Uterus (tissue), 3 donors: ENCODE measurements at regions not wholly inside any gene's neighbourhood (a gene's known extent, or its start where the extent isn't known, plus 50 kb on each side); places are given as distances from the start of the nearest gene placed in this dataset.

ENCODE experiments used
- DNase-seq, 2 donors: peaks; one replicate each; pipeline ENCODE4 v3.0.0-alpha.2; 2019 to 2020
- H3K27ac ChIP-seq, 2 donors: fragments of 200-600 bp; sonication (generic); 1 replicate in 1 of 2; 2 replicates in 1 of 2; pipeline ENCODE4 v1.5.1; 2016 to 2018
- H3K27me3 ChIP-seq, 2 donors: fragments of 200-600 bp; sonication (generic); one replicate each; pipeline ENCODE4 v1.5.1; 2018 to 2019; ENCODE audit warnings: control low read depth in 1 of 2
- H3K36me3 ChIP-seq, 2 donors: fragments of 200-600 bp; sonication (generic); one replicate each; pipeline ENCODE4 v1.5.1; 2019; ENCODE audit warnings: control low read depth in 1 of 2
- H3K4me1 ChIP-seq, 2 donors: fragments of 200-600 bp; sonication (generic); one replicate each; pipeline ENCODE4 v1.5.1; 2018 to 2019; ENCODE audit warnings: control low read depth in 1 of 2
- H3K4me3 ChIP-seq, 2 donors: fragments of 200-600 bp; sonication (generic); 1 replicate in 1 of 2; 2 replicates in 1 of 2; pipeline ENCODE4 v1.5.1; 2018 to 2019; ENCODE audit warnings: mild to moderate bottlenecking in 1 of 2
- H3K9me3 ChIP-seq, 2 donors: fragments of 200-600 bp; sonication (generic); one replicate each; pipeline ENCODE4 v1.5.1; 2019; ENCODE audit warnings: control low read depth in 1 of 2
- CTCF ChIP-seq, 4 experiments: fragments of 200-600 bp in 2 of 4; fragments of 450-650 bp in 2 of 4; sonication (generic) in 2 of 4; IDR thresholded peaks; one replicate each; pipeline ENCODE4 v1.5.1; 2016 to 2019; ENCODE audit warnings: antibody characterized with exemption in 4 of 4, mild to moderate bottlenecking in 2 of 4, moderate library complexity in 1 of 4
- POLR2A ChIP-seq, 2 donors: fragments of 450-650 bp; IDR thresholded peaks; one replicate each; pipeline ENCODE4 v1.6.1; 2016; ENCODE audit warnings: antibody characterized with exemption in 2 of 2, mild to moderate bottlenecking in 1 of 2, moderate library complexity in 1 of 2
- intact Hi-C: fragments of 100-400 bp; cut with DNase I; formaldehyde crosslinking; loops from one replicate; pipeline ENCODE4 v1.15.1; 2023; ENCODE audit warnings: low total_unique reads
- donor health status: DM: yes; HTN: yes; CAD: no.

GRCh38 chr9:80410106-80410505 lies 838.3 kb downstream of the TLE4 start:
- intact Hi-C loops, result no loop called here
- Histone ChIP-seq H3K36me3 (no peaks in the 10 kb centered on the region), H3K4me1 (no peaks in the 10 kb centered on the region), H3K9me3 (no peaks in the 10 kb centered on the region), H3K27ac (no peak overlapping the region), H3K4me3 (no peak overlapping the region), H3K27me3 (no peaks in the 10 kb centered on the region)
- TF ChIP-seq POLR2A (IDR thresholded peaks at IDR 0.05) (no peak), CTCF (IDR thresholded peaks at IDR 0.05) (no peak)
- peak in 1 of 2 donors; percentile 16 for DNase-seq

GRCh38 chr9:80407220-80407619 lies 835.5 kb downstream of the TLE4 start:
- no peak overlapping the region for H3K4me3 ChIP-seq
- no peak for DNase-seq
- no peak for TF ChIP-seq POLR2A (IDR thresholded peaks at IDR 0.05)
- no peak for TF ChIP-seq CTCF (IDR thresholded peaks at IDR 0.05)
- H3K4me1 ChIP-seq, result no peaks in the 10 kb centered on the region
- H3K27ac ChIP-seq, result no peak overlapping the region
- H3K36me3 ChIP-seq, result no peaks in the 10 kb centered on the region
- H3K27me3 ChIP-seq, result no peaks in the 10 kb centered on the region
- H3K9me3 ChIP-seq, result no peaks in the 10 kb centered on the region
- intact Hi-C loops, result no loop called here

GRCh38 chr9:80401243-80401642 lies 829.5 kb downstream of the TLE4 start:
- no peak for DNase-seq
- no peak for TF ChIP-seq POLR2A (IDR thresholded peaks at IDR 0.05)
- TF ChIP-seq CTCF (IDR thresholded peaks at IDR 0.05), result no peak
- Histone ChIP-seq H3K4me3 (no peak overlapping the region), H3K27me3 (no peaks in the 10 kb centered on the region), H3K4me1 (no peaks in the 10 kb centered on the region), H3K27ac (no peak overlapping the region), H3K9me3 (no peaks in the 10 kb centered on the region), H3K36me3 (no peaks in the 10 kb centered on the region)
- intact Hi-C loops, result no loop called here

- no peak for DNase-seq
- Histone ChIP-seq H3K4me3 (no peak overlapping the region), H3K27ac (no peak overlapping the region), H3K36me3 (no peaks in the 10 kb centered on the region), H3K4me1 (no peaks in the 10 kb centered on the region), H3K9me3 (no peaks in the 10 kb centered on the region), H3K27me3 (no peaks in the 10 kb centered on the region)
- TF ChIP-seq CTCF (IDR thresholded peaks at IDR 0.05), result no peak
- intact Hi-C loops, result no loop called here
These were observed 829.0 kb downstream of the TLE4 start for GRCh38 chr9:80400624-80401230.

GRCh38 chr9:80399606-80400005 lies 827.8 kb downstream of the TLE4 start:
- TF ChIP-seq CTCF (IDR thresholded peaks at IDR 0.05) (no peak), POLR2A (IDR thresholded peaks at IDR 0.05) (no peak)
- Histone ChIP-seq H3K4me1 (no peaks in the 10 kb centered on the region), H3K9me3 (no peaks in the 10 kb centered on the region), H3K27me3 (no peaks in the 10 kb centered on the region), H3K27ac (no peak overlapping the region), H3K36me3 (no peaks in the 10 kb centered on the region), H3K4me3 (no peak overlapping the region)
- no peak for DNase-seq
- intact Hi-C loops, result no loop called here
